HUES48 (cell line): ENCODE measurements at regions not wholly inside any gene's neighbourhood (a gene's known extent, or its start where the extent isn't known, plus 50 kb on each side); places are given as distances from the start of the nearest gene placed in this dataset.

Experiments
- H3K27ac ChIP-seq: one replicate; pipeline ENCODE4 v1.7.0; 2013; ENCODE audit warnings: low read depth, low read length, inconsistent platforms
- H3K27me3 ChIP-seq: 2 replicates; pipeline ENCODE4 v1.6.1; 2013; ENCODE audit warnings: mild to moderate bottlenecking, low read length; ENCODE audit not compliant: control insufficient read depth, insufficient read depth
- H3K36me3 ChIP-seq: 2 replicates; pipeline ENCODE4 v1.6.1; 2013; ENCODE audit warnings: low read length; ENCODE audit not compliant: control insufficient read depth, insufficient read depth
- H3K4me1 ChIP-seq: 2 replicates; pipeline ENCODE4 v1.6.1; 2013; ENCODE audit warnings: mild to moderate bottlenecking, low read length; ENCODE audit not compliant: control insufficient read depth, insufficient read depth
- H3K4me3 ChIP-seq: 2 replicates; pipeline ENCODE4 v1.5.1; 2013; ENCODE audit warnings: mild to moderate bottlenecking, low read depth, low read length
- H3K9ac ChIP-seq: 2 replicates; pipeline ENCODE4 v1.6.1; 2013; ENCODE audit warnings: mild to moderate bottlenecking, low read depth, low read length, moderate library complexity
- H3K9me3 ChIP-seq: 2 replicates; pipeline ENCODE4 v1.6.1; 2013; ENCODE audit warnings: low read length; ENCODE audit not compliant: control insufficient read depth, insufficient read depth

- Histone ChIP-seq H3K27ac (no peak overlapping the region), H3K36me3 (no peaks in the 10 kb centered on the region), H3K9ac (no peak overlapping the region), H3K9me3 (no peaks in the 10 kb centered on the region), H3K4me1 (no peaks in the 10 kb centered on the region), H3K4me3 (no peak overlapping the region), H3K27me3 (no peaks in the 10 kb centered on the region)
These were observed 363.0 kb upstream of the CNTN5 start for GRCh38 chr11:98657711-98658110.

GRCh38 chr11:98659431-98659830 lies 361.3 kb upstream of the CNTN5 start:
- H3K9ac ChIP-seq = no peak overlapping the region
- no peaks in the 10 kb centered on the region for H3K27me3 ChIP-seq
- H3K4me3 ChIP-seq = no peak overlapping the region
- H3K9me3 ChIP-seq = no peaks in the 10 kb centered on the region
- no peak overlapping the region for H3K27ac ChIP-seq
- H3K36me3 ChIP-seq = no peaks in the 10 kb centered on the region
- H3K4me1 ChIP-seq = no peaks in the 10 kb centered on the region

GRCh38 chr11:98674390-98674789 lies 346.4 kb upstream of the CNTN5 start:
- Histone ChIP-seq H3K36me3 (no peaks in the 10 kb centered on the region), H3K27me3 (no peaks in the 10 kb centered on the region), H3K9me3 (no peaks in the 10 kb centered on the region; the same call in 1 of the 2 replicates), H3K27ac (no peak overlapping the region), H3K4me3 (no peak overlapping the region), H3K4me1 (peaks cover 3% of the 10 kb centered on the region), H3K9ac (no peak overlapping the region)

DNA sequence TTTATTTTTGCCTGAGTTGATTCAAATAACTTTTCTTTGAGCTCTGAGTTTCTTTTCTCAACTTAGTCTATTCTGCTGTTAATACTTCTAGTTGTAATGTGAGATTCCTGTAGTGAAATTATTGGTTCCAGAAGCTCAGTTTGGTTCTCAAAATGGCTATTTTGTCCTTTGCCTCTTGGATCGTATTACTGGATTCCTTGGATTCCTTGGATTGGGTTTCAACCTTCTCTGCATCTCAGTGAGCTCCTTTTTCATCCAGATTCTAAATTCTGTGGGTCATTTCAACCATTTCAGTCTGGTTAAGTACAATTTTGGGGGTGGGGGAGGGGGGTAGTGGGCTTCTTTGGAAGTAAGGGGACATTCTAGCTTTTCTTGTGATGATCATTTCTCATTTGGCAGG lies 341.1 kb upstream of the CNTN5 start:
- Histone ChIP-seq H3K4me3 (peak overlapping the region; percentile 37; the same call in 1 of the 2 replicates), H3K36me3 (no peaks in the 10 kb centered on the region), H3K27me3 (no peaks in the 10 kb centered on the region), H3K9me3 (no peaks in the 10 kb centered on the region; the same call in 1 of the 2 replicates), H3K27ac (no peak overlapping the region), H3K4me1 (peaks cover 5% of the 10 kb centered on the region), H3K9ac (no peak overlapping the region)

- Histone ChIP-seq H3K9ac (no peak overlapping the region), H3K27me3 (no peaks in the 10 kb centered on the region), H3K4me1 (no peaks in the 10 kb centered on the region), H3K4me3 (no peak overlapping the region), H3K36me3 (no peaks in the 10 kb centered on the region), H3K9me3 (no peaks in the 10 kb centered on the region), H3K27ac (no peak overlapping the region)
These were observed 319.2 kb upstream of the CNTN5 start for GRCh38 chr11:98701541-98701940.

- H3K4me3 ChIP-seq = no peak overlapping the region
- no peaks in the 10 kb centered on the region for H3K9me3 ChIP-seq
- H3K4me1 ChIP-seq = no peaks in the 10 kb centered on the region
- no peaks in the 10 kb centered on the region for H3K36me3 ChIP-seq
- H3K9ac ChIP-seq = no peak overlapping the region
- no peaks in the 10 kb centered on the region for H3K27me3 ChIP-seq
- H3K27ac ChIP-seq = no peak overlapping the region
These were observed 316.8 kb upstream of the CNTN5 start for GRCh38 chr11:98703779-98704556.

GRCh38 chr11:98710026-98710425 lies 310.7 kb upstream of the CNTN5 start:
- Histone ChIP-seq H3K36me3 (no peaks in the 10 kb centered on the region), H3K27me3 (no peaks in the 10 kb centered on the region), H3K4me1 (no peaks in the 10 kb centered on the region), H3K27ac (no peak overlapping the region), H3K9me3 (no peaks in the 10 kb centered on the region), H3K9ac (no peak overlapping the region), H3K4me3 (no peak overlapping the region)

- H3K4me3 ChIP-seq = no peak overlapping the region
- H3K27ac ChIP-seq = no peak overlapping the region
- H3K9ac ChIP-seq = no peak overlapping the region
- H3K9me3 ChIP-seq = no peaks in the 10 kb centered on the region
- H3K27me3 ChIP-seq = no peaks in the 10 kb centered on the region
- no peaks in the 10 kb centered on the region for H3K36me3 ChIP-seq
- no peaks in the 10 kb centered on the region for H3K4me1 ChIP-seq
These were observed 309.8 kb upstream of the CNTN5 start for GRCh38 chr11:98710986-98711385.

GRCh38 chr11:98720951-98721350 lies 299.8 kb upstream of the CNTN5 start:
- H3K4me3 ChIP-seq = no peak overlapping the region
- no peaks in the 10 kb centered on the region for H3K9me3 ChIP-seq
- no peak overlapping the region for H3K9ac ChIP-seq
- H3K27me3 ChIP-seq = no peaks in the 10 kb centered on the region
- no peak overlapping the region for H3K27ac ChIP-seq
- H3K36me3 ChIP-seq = no peaks in the 10 kb centered on the region
- H3K4me1 ChIP-seq = no peaks in the 10 kb centered on the region

DNA sequence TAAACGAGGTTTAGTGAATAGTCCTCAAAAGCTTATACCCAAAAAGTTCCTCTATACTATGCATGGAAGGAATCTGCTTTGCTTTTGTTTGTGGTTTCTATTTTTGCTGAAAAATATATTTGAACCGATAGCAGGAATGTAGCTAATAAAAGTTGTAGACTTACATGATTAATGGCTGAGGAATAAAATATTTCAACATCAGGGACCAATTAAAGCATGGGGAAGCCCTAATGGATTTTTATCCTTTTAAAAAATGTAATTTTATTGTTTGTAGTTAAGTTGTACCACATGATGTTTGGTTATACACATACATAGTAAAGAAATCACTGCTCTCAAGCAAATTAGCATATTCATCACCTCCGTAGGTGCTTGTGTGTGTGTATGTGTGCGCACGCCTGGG lies 295.3 kb upstream of the CNTN5 start:
- Histone ChIP-seq H3K9ac (no peak overlapping the region), H3K9me3 (no peaks in the 10 kb centered on the region), H3K36me3 (no peaks in the 10 kb centered on the region), H3K27me3 (no peaks in the 10 kb centered on the region), H3K4me3 (no peak overlapping the region), H3K4me1 (no peaks in the 10 kb centered on the region), H3K27ac (no peak overlapping the region)

DNA sequence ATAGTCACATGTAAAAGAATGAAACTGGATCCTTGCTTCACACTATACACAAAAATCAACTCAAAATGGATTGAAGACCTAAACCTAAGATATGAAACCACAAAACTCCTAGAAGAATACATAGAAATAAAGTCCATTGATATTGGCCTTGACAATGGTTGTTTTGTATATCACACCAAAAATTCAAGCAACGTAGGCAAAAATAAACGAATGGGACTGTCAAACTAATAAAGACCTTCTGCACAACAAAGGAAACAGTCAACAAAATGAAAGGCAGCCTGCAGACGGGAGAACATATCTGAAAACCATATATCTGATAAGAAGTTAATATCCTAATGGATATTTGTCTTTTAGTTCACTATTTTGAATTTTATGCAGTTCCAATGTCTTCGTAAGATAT lies 292.3 kb upstream of the CNTN5 start:
- Histone ChIP-seq H3K27ac (no peak overlapping the region), H3K9me3 (no peaks in the 10 kb centered on the region), H3K9ac (no peak overlapping the region), H3K36me3 (no peaks in the 10 kb centered on the region), H3K4me3 (no peak overlapping the region), H3K27me3 (no peaks in the 10 kb centered on the region), H3K4me1 (no peaks in the 10 kb centered on the region)
